ENCODE measurements at regions not wholly inside any gene's neighbourhood (a gene's known extent, or its start where the extent isn't known, plus 50 kb on each side); places are given as distances from the start of the nearest gene placed in this dataset.

DNA sequence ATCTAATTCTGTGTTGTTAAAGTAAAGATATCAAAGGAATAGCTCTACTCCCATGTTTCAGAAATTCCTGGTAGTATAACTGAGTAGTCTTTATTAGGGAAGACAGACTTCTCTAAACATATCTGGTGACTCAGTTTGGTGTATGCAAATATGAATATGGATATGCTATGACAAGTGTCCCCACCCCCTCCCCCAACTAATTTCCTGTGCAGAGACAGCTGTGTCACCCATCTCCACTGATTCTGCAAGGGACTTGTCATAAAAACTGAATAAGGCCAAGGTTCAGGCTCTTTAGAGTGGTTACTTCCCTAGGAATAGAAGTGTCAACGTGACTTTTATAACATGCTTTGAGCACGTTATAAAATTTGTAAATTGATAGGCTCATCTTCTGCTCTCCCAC, 429.1 kb downstream of the DAD1 start:
- Histone ChIP-seq H3K9ac (ENCODE audit: insufficient read depth, low read length, poor library complexity, severe bottlenecking) (no peak overlapping the region), H3K4me2 (replicated peaks; ENCODE audit: extremely low read depth, low read length, poor library complexity, severe bottlenecking) (no peak overlapping the region), H3K4me1 (ENCODE audit: control insufficient read depth in 1 of 2, insufficient read depth in 2 of 2, low read length in 2 of 2) (peaks cover 0 to 5% of the 10 kb centered on the region in 2 donors), H3K79me2 (ENCODE audit: insufficient read depth, low read length) (no peaks in the 10 kb centered on the region), H2AFZ (ENCODE audit: insufficient read depth, low read depth, low read length, poor library complexity, severe bottlenecking) (no peak overlapping the region), H3K27ac (ENCODE audit: low read depth in 1 of 2, low read length in 2 of 2) (no peak overlapping the region), H3K4me3 (replicated peaks in 1 of 3; ENCODE audit: low read depth in 2 of 3, low read length in 3 of 3) (no peak overlapping the region), H4K20me1 (ENCODE audit: insufficient read depth, low read length) (no peaks in the 10 kb centered on the region), H3K9me3 (replicated peaks in 1 of 2; ENCODE audit: control insufficient read depth in 1 of 2, insufficient read depth in 1 of 2, low read length in 2 of 2) (no peaks in the 10 kb centered on the region), H3K27me3 (ENCODE audit: control insufficient read depth in 2 of 2, insufficient read depth in 2 of 2, low read length in 2 of 2) (no peaks in the 10 kb centered on the region), H3K36me3 (replicated peaks in 1 of 2; ENCODE audit: control insufficient read depth in 1 of 2, insufficient read depth in 2 of 2, low read length in 2 of 2) (no peaks in the 10 kb centered on the region)
- intact Hi-C loops (cut with micrococcal nuclease): no loop called here
- Mint-ChIP-seq H3K9me3 (no peaks in the 10 kb centered on the region), H3K27ac (no peak overlapping the region), H3K4me1 (peaks cover 12% of the 10 kb centered on the region), H3K27me3 (ENCODE audit: low read depth in 3 of 3) (peaks cover 0 to under 1% (median 0%) of the 10 kb centered on the region in 3 donors), H3K36me3 (no peaks in the 10 kb centered on the region), H3K4me3 (no peak overlapping the region)
- WGBS (ENCODE audit: insufficient coverage): no CpG with 5 or more reads among the region's 2 CpGs
- DNase-seq: peak in 2 of 3 donors; percentile 0 to 38
- TF ChIP-seq, protein P1, sequence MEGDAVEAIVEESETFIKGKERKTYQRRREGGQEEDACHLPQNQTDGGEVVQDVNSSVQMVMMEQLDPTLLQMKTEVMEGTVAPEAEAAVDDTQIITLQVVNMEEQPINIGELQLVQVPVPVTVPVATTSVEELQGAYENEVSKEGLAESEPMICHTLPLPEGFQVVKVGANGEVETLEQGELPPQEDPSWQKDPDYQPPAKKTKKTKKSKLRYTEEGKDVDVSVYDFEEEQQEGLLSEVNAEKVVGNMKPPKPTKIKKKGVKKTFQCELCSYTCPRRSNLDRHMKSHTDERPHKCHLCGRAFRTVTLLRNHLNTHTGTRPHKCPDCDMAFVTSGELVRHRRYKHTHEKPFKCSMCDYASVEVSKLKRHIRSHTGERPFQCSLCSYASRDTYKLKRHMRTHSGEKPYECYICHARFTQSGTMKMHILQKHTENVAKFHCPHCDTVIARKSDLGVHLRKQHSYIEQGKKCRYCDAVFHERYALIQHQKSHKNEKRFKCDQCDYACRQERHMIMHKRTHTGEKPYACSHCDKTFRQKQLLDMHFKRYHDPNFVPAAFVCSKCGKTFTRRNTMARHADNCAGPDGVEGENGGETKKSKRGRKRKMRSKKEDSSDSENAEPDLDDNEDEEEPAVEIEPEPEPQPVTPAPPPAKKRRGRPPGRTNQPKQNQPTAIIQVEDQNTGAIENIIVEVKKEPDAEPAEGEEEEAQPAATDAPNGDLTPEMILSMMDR (IDR thresholded peaks at IDR 0.05): no peak

DNA sequence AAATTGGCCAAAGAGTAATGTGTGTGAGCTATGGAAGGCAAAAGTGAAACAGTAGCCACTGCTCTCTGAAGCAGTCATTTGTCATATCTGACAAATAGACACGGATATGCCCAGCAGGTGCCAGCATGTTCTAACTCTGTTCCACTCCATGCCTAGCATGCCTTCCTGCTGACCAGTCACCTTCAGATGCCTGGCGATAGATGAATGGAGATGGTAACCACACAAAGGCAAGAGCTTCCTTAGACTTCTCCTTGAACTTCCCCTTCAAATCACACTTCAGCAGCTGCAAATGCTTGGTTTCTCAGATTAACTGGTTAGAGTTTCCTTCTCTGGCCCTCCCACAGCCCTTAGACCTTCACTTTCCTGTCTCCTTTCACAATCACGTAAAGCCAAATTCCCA, 429.9 kb downstream of the DAD1 start:
- Histone ChIP-seq H3K9ac (ENCODE audit: insufficient read depth, low read length, poor library complexity, severe bottlenecking) (no peak overlapping the region), H3K36me3 (replicated peaks in 1 of 2; ENCODE audit: control insufficient read depth in 1 of 2, insufficient read depth in 2 of 2, low read length in 2 of 2) (no peaks in the 10 kb centered on the region), H3K4me2 (replicated peaks; ENCODE audit: extremely low read depth, low read length, poor library complexity, severe bottlenecking) (no peak overlapping the region), H2AFZ (ENCODE audit: insufficient read depth, low read depth, low read length, poor library complexity, severe bottlenecking) (no peak overlapping the region), H3K4me3 (replicated peaks in 1 of 3; ENCODE audit: low read depth in 2 of 3, low read length in 3 of 3) (no peak overlapping the region), H3K79me2 (ENCODE audit: insufficient read depth, low read length) (no peaks in the 10 kb centered on the region), H3K4me1 (ENCODE audit: control insufficient read depth in 1 of 2, insufficient read depth in 2 of 2, low read length in 2 of 2) (peaks cover 0 to 5% of the 10 kb centered on the region in 2 donors), H3K27me3 (ENCODE audit: control insufficient read depth in 2 of 2, insufficient read depth in 2 of 2, low read length in 2 of 2) (no peaks in the 10 kb centered on the region), H3K9me3 (replicated peaks in 1 of 2; ENCODE audit: control insufficient read depth in 1 of 2, insufficient read depth in 1 of 2, low read length in 2 of 2) (no peaks in the 10 kb centered on the region), H4K20me1 (ENCODE audit: insufficient read depth, low read length) (no peaks in the 10 kb centered on the region), H3K27ac (ENCODE audit: low read depth in 1 of 2, low read length in 2 of 2) (no peak overlapping the region)
- TF ChIP-seq, protein P1 (IDR thresholded peaks at IDR 0.05): no peak
- Mint-ChIP-seq H3K9me3 (no peaks in the 10 kb centered on the region), H3K4me1 (peaks cover 12% of the 10 kb centered on the region), H3K4me3 (no peak overlapping the region), H3K36me3 (no peaks in the 10 kb centered on the region), H3K27ac (no peak overlapping the region), H3K27me3 (ENCODE audit: low read depth in 3 of 3) (peaks cover 0 to 2% (median 0%) of the 10 kb centered on the region in 3 donors)
- intact Hi-C loops (cut with micrococcal nuclease): no loop called here
- DNase-seq: no peak
- 0% methylated on average over 1 of the region's 3 CpGs for WGBS (ENCODE audit: insufficient coverage)

Measured in CD14-positive monocyte (primary cell).